ENCODE measurements at regions not wholly inside any gene's neighbourhood (a gene's known extent, or its start where the extent isn't known, plus 50 kb on each side); places are given as distances from the start of the nearest gene placed in this dataset.

DNA sequence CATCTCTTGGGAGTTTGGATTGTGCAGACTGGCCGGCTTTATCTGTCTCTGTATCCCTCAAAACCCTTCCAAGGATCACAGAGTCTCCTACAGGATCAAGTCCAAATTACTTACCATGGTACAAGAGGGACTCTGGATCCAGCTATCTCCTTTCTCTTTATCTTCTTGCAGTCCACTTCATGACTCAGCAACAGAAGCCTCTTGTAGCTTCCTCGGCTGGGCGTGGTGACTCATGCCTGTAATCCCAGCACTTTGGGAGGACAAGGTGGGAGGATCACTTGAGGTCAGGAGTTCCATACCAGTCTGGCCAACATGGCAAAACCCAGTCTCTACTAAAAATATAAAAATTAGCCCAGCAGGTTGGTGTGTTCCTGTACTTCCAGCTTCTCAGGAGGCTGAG is 189.7 kb downstream of the BCAT1 start:
- no peak for DNase-seq
- no peak overlapping the region for H3K4me3 Mint-ChIP-seq
- H3K4me1 Mint-ChIP-seq: no peaks in the 10 kb centered on the region
- no peak overlapping the region for H3K27ac Mint-ChIP-seq
- H3K9me3 Mint-ChIP-seq: no peaks in the 10 kb centered on the region
- no peaks in the 10 kb centered on the region for H3K36me3 Mint-ChIP-seq
- H3K27me3 Mint-ChIP-seq (ENCODE audit: low read depth in 3 of 3): peaks cover 0 to 4% (median 2%) of the 10 kb centered on the region in 3 donors

DNA sequence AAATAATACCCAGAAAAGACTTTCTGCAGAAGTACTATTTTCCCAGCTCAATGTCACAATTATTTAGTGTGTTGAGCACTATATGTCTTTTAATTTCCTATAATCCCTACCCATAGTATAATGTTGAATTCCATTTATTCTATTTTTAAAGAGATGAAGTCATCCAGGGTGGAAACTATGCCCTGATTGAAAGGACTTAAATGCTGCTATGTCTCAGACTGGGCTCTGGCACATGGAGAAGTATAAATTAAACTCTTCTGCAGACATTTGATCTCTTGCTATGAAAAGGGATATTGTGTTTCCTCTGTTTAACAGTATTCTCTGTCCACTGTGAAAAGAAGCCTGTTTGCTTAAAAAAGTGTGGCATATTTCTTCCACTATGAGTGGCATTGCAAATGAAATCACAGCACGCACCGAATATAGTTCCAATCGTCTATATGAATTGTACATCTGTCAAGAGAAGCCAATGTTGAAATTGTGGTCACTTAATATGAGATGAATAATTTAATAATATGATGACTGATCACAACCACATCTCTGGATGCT is 192.3 kb downstream of the BCAT1 start:
- Mint-ChIP-seq H3K36me3 (no peaks in the 10 kb centered on the region), H3K27me3 (ENCODE audit: low read depth in 3 of 3) (peaks cover 0 to 4% (median 0%) of the 10 kb centered on the region in 3 donors), H3K4me1 (no peaks in the 10 kb centered on the region), H3K27ac (no peak overlapping the region), H3K9me3 (no peaks in the 10 kb centered on the region), H3K4me3 (no peak overlapping the region)
- no peak for DNase-seq

DNA sequence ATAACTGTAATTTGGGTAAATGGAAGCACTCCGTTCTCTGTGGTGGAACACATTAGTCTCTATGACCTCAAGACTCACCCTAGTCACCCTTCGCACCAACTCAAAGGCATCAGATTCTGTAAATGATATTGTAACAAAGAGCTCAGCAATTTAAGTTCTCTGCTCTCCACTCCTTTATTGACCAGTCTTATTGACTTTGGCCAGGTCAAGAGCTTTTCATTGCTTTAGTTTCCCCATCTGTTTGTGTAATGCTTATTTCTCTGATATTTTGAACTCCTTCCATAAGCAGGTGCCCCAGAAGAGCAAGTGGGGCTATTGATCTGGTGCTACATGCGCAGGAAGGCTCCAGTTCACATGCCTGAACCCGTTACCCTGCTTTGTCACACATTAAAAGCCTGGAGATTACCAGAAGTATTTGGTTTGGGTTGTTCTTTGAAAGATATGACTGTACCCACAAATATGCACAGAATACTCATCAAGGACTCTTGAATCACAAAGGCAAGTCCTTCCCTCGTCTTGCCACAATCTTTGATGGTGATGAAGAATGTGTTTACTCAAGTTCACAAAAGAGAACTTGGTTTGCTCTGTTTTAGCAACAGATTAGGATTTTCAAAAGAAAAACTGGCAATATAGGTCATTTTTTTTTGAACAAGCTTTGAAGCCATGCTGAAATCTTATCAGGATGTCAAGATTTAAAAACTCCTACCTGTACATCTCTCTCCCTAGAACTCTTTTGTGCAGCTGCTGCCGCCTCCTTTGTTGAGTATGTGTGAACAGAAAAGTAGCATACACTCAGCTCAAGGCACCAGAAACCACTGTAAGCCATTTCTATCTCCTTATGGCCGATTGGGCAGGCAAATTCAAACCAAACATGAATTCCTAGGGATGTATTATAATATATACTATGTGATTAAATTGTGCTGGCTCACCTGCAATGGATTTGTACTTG is 193.9 kb downstream of the BCAT1 start:
- no peaks in the 10 kb centered on the region for H3K4me1 Mint-ChIP-seq
- H3K9me3 Mint-ChIP-seq: no peaks in the 10 kb centered on the region
- no peak overlapping the region for H3K4me3 Mint-ChIP-seq
- H3K27me3 Mint-ChIP-seq (ENCODE audit: low read depth in 3 of 3): peaks cover 0 to 4% (median 0%) of the 10 kb centered on the region in 3 donors
- no peaks in the 10 kb centered on the region for H3K36me3 Mint-ChIP-seq
- H3K27ac Mint-ChIP-seq: no peak overlapping the region
- no peak for DNase-seq

DNA sequence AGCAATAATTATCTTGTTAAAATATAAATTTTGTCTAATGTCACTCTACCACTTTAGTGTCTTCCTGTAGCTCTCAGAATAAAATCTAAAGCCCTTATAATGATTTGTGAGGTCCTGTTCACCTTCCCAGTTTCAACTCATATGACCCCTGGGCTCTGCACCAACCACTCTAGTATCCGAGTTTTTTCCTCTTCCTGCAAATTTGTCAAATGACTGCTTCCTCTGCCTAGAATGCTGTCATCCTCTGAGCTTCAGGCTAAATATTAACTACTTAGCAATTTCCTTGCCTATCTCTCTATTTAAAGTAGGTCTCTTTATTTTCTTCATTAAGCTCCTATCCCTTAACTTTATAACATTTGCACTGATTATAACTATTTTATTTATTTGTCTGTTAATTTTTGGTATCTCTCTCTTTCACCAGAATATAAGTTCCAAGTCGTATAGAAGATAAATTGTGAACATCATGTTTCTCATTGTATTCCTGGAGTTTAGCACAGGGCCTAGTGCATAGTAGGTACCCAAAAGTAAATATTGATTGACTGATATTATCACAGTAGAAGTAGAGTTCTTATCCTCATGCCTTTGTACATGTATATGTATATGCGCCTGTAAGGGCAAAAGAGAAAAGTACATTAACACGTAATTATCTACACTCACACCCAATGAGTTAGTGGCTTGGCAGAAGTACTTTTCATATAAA is 196.0 kb downstream of the BCAT1 start:
- H3K4me1 Mint-ChIP-seq: no peaks in the 10 kb centered on the region
- no peak overlapping the region for H3K4me3 Mint-ChIP-seq
- no peaks in the 10 kb centered on the region for H3K36me3 Mint-ChIP-seq
- no peaks in the 10 kb centered on the region for H3K9me3 Mint-ChIP-seq
- no peak overlapping the region for H3K27ac Mint-ChIP-seq
- DNase-seq: no peak
- peaks cover 0 to 4% (median 2%) of the 10 kb centered on the region in 3 donors for H3K27me3 Mint-ChIP-seq (ENCODE audit: low read depth in 3 of 3)

DNA sequence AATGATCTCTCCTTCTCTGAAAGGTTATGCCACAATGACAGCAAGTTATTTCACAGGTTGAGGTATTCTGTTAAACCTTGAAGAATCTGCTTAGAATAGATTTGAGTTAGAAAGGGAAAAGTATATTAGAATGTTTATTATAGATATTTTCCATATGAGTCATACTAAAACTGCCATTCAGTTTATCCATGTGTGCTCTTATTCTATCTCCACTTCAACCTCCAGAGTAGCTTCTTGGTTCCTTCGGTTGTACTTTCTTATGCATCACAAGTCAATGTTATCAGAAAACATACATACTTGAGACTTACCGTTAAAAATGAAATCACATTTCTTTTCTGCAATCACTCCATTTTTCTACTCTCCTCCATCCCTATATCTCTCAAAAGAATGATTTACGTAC is 197.7 kb downstream of the BCAT1 start:
- Mint-ChIP-seq H3K4me1 (no peaks in the 10 kb centered on the region), H3K36me3 (no peaks in the 10 kb centered on the region), H3K27me3 (ENCODE audit: low read depth in 3 of 3) (peaks cover 0 to 2% (median 2%) of the 10 kb centered on the region in 3 donors), H3K4me3 (no peak overlapping the region), H3K9me3 (no peaks in the 10 kb centered on the region), H3K27ac (no peak overlapping the region)
- no peak for DNase-seq

DNA sequence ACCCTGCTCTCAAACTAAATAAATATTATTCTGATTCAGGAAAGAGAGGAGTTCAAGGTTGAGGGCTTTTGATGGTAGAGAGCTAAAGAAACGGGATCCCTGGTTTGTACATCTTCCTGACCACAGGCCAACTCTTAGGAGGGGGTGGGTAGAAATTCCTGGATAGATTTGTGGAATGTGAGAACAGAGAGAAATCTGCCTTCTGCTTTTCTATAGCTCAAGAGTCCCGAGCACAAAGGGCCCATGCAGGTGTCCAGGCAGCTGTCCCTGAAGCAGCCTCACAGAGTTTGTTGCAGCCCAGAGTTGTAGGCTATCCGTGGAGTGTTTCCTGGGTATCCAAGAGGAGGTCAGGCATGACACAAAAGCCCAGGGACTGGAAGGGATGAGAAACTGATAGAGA is 198.6 kb downstream of the BCAT1 start:
- H3K36me3 Mint-ChIP-seq: no peaks in the 10 kb centered on the region
- H3K27ac Mint-ChIP-seq: no peak overlapping the region
- H3K27me3 Mint-ChIP-seq (ENCODE audit: low read depth in 3 of 3): peaks cover 0 to 2% (median 0%) of the 10 kb centered on the region in 3 donors
- no peak for DNase-seq
- H3K4me3 Mint-ChIP-seq: no peak overlapping the region
- no peaks in the 10 kb centered on the region for H3K9me3 Mint-ChIP-seq
- H3K4me1 Mint-ChIP-seq: no peaks in the 10 kb centered on the region

DNA sequence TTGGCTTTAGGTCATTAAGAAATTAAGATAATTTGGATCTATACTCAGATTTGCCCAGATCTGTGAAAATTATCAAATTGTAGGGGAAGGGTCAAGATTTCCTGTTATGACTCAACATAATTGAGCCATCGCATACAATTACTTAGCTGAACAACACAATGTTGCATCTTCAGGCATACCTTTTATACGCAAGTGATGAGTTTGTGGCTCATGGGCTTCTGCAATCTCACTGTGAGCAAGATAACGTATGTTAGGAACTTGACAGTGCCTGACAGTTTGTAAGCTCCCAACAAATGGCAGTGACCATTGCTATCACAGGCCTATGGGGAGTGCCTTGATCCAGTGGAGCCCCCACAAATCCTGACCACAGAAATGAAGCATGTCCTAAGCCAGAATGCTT is 199.7 kb downstream of the BCAT1 start:
- Mint-ChIP-seq H3K4me1 (no peaks in the 10 kb centered on the region), H3K36me3 (no peaks in the 10 kb centered on the region), H3K9me3 (no peaks in the 10 kb centered on the region), H3K4me3 (no peak overlapping the region), H3K27me3 (ENCODE audit: low read depth in 3 of 3) (peaks cover 0 to 5% (median 0%) of the 10 kb centered on the region in 3 donors), H3K27ac (no peak overlapping the region)
- no peak for DNase-seq

DNA sequence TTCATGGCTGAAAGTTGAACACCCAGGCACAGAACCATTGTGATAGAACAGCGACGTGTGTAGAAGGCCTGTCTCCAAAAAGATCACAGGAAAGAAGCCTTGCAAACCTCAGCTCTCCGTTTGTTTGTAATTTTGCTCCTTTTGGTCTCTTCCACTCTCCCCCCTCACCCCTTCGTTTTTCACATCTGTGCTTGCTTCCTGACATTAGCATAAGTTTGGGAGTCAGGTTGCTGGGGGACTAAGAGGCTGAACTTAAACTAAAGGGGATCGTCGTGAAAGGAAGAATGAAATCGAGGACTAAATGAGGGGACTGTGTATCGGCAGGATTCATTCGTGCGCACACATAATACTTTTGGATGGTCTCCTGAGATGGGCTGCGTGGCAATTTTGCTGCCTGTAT is 200.6 kb downstream of the BCAT1 start:
- no peak for DNase-seq
- Mint-ChIP-seq H3K9me3 (no peaks in the 10 kb centered on the region), H3K27me3 (ENCODE audit: low read depth in 3 of 3) (peaks cover 0 to 5% (median 3%) of the 10 kb centered on the region in 3 donors)

DNA sequence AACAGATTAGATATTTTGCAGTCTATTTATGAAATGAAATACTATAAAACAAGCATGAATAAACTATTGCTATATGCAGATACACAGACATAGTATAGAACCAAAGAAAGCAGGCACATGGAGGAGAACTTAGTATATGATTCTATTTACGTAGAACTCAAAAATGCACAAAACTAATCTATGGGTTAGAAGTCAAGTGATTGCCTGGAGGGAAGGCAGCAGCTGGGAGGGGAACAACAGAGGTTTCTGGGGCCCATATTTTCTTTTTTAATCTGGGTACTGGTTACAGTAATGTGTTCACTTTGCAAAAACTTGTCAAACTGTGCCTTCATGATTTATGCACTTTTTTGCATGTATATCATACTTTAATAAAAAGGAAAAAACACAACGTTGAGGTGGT is 202.0 kb downstream of the BCAT1 start:
- Mint-ChIP-seq H3K4me3 (no peak overlapping the region), H3K9me3 (no peaks in the 10 kb centered on the region), H3K27me3 (ENCODE audit: low read depth in 3 of 3) (peaks cover 0 to 5% (median 3%) of the 10 kb centered on the region in 3 donors), H3K27ac (no peak overlapping the region), H3K4me1 (no peaks in the 10 kb centered on the region), H3K36me3 (no peaks in the 10 kb centered on the region)
- DNase-seq: no peak

More for the DNA sequence above, 200.6 kb downstream of the BCAT1 start:
- Mint-ChIP-seq H3K27ac (no peak overlapping the region), H3K36me3 (no peaks in the 10 kb centered on the region), H3K4me3 (no peak overlapping the region), H3K4me1 (no peaks in the 10 kb centered on the region)

DNA sequence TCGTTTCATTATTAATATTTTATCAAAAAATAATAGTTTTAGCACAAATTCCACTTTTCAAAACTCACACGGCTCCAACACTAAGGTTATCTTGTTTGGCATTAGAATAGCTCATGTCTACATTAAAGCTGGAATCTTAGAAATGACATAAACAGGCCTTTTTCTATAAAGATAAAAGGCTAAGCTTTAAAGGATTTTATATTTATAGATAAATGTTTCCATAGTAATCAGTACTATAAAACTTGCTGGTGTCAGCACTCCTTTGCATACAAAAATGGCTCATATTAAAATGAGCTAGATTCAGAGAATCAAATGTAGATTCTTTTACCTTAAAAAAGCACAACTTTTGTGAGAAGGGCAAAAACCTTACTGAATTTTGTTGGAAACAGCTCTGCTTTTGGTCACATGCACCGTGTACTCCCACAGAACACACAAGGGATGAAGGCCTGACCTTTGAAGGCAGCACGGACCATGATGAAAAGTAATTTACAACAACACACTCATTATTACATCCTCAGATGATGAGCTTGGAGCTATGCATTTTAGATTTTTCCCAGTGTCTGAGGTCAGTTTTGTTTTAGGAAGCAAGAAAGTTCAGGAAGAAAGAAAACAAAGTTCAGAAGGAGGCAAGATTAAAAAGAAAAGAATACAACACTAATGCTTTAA is 202.8 kb downstream of the BCAT1 start:
- Mint-ChIP-seq H3K9me3 (no peaks in the 10 kb centered on the region), H3K36me3 (no peaks in the 10 kb centered on the region)

DNA sequence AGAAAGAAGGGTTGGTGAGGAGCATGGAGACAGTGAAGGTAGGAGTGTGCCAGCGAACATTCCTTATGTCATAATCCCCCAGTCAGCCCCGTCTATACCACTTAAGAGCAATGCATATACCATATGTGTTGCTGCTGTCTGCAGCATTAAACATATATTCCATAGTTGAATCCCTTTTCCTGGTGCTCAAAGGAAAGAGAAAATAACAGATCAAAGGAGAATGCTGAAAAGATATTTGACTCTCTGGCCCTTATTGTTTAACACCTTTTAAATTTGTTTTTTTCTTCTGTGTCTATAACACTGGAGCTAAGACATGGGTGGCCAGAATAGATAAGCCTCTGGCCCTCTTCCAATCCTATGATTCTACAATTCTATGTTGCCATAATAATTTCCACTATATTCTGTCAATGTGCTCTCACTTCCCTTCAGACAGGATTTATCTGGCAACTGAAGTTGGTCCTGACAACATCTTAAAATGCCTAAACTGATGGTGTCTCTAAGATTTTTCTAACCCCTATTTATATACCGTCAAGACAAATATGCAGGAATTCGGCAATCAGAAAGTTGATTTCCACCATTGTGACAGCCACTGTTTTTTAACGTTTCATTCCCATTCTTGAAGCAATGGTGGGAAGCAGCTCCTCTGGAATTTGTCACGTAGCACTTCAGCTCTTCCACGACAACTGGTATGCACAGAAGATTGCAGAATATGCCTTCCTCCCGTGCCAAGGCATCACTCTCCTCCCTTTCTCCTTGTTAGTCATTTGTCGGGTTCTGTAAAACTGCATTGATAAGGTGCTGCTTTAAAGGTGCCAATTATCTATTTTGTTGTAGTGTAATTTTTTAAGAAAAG is 204.7 kb downstream of the BCAT1 start:
- H3K9me3 Mint-ChIP-seq: no peaks in the 10 kb centered on the region
- H3K4me1 Mint-ChIP-seq: no peaks in the 10 kb centered on the region
- DNase-seq: no peak
- H3K36me3 Mint-ChIP-seq: no peaks in the 10 kb centered on the region
- H3K4me3 Mint-ChIP-seq: no peak overlapping the region
- no peak overlapping the region for H3K27ac Mint-ChIP-seq
- H3K27me3 Mint-ChIP-seq (ENCODE audit: low read depth in 3 of 3): peaks cover 3 to 8% (median 7%) of the 10 kb centered on the region in 3 donors

More for the DNA sequence above, 202.8 kb downstream of the BCAT1 start:
- H3K27ac Mint-ChIP-seq: no peak overlapping the region
- DNase-seq: no peak
- peaks cover 2 to 5% (median 3%) of the 10 kb centered on the region in 3 donors for H3K27me3 Mint-ChIP-seq (ENCODE audit: low read depth in 3 of 3)
- no peak overlapping the region for H3K4me3 Mint-ChIP-seq
- no peaks in the 10 kb centered on the region for H3K4me1 Mint-ChIP-seq

DNA sequence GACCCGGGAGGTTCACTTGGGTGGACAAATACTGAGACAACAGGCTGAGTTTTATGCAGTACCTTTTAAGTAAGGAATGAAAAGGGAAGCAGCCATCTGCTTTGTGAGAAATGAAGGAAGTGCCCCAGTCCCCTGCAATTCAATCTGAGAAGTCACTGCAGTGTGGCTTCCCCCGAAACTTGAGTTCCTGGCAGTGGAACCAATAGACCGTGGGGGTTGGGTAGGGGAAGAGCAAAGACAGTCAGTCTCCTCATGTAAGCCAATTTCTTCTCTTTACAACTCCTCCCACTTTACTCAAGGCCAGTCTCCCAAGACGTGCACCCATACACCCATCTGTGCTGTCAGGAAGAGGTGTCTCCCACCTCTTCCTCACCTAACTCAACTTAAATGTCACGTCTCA is 206.5 kb downstream of the BCAT1 start:
- Mint-ChIP-seq H3K27me3 (ENCODE audit: low read depth in 3 of 3) (peaks cover 5 to 8% (median 5%) of the 10 kb centered on the region in 3 donors), H3K36me3 (no peaks in the 10 kb centered on the region), H3K4me1 (no peaks in the 10 kb centered on the region), H3K4me3 (no peak overlapping the region), H3K9me3 (no peaks in the 10 kb centered on the region), H3K27ac (no peak overlapping the region)
- DNase-seq: no peak

DNA sequence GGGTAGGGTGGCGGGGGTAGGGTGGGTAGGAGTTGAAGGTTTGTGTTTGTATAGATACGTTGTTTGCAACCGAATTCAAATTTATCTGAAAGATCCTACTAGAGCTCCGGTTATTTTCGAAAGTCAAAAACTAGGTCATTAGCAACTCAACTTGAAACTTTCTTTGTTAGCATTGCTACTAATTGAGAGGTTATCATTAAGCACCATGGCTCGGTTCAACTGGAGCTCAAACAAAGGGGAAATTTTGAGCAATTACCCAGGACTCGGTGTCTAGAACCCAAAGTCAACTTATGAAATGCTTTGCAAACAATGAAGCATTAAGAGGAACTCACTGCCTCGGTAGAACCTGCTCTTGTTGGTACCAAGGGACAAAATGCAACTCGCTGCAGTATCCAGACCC is 207.7 kb downstream of the BCAT1 start:
- Mint-ChIP-seq H3K36me3 (no peaks in the 10 kb centered on the region), H3K4me3 (peak overlapping the region in 1 of 5 donors; percentile 84), H3K27ac (peak overlapping the region in 1 of 6 donors; percentile 60), H3K27me3 (ENCODE audit: low read depth in 3 of 3) (peaks cover 5 to 9% (median 8%) of the 10 kb centered on the region in 3 donors), H3K9me3 (no peaks in the 10 kb centered on the region), H3K4me1 (no peaks in the 10 kb centered on the region)
- DNase-seq: no peak

Data from immature natural killer cell (primary cell).